Kidney (tissue), 13 donors: ENCODE measurements at regions not wholly inside any gene's neighbourhood (a gene's known extent, or its start where the extent isn't known, plus 50 kb on each side); places are given as distances from the start of the nearest gene placed in this dataset.

ENCODE experiments used
- DNase-seq, 5 donors: peaks; one replicate each; pipeline ENCODE4 v3.0.0-alpha.2; 2013 to 2020
- FAIRE-seq: peaks from 2 replicates; lab custom pipeline; 2012; peaks lifted over from hg19 to GRCh38; lab: Jason Lieb, UNC
- H3K27ac ChIP-seq, 2 donors: one replicate each; pipeline ENCODE4 v1.7.0; 2013; ENCODE audit warnings: low read depth in 2 of 2, low read length in 2 of 2, inconsistent platforms in 1 of 2
- H3K27me3 ChIP-seq: one replicate; pipeline ENCODE4 v1.7.1; 2013; ENCODE audit warnings: low read length, inconsistent platforms; ENCODE audit not compliant: control insufficient read depth, insufficient read depth
- H3K36me3 ChIP-seq, 3 donors: one replicate each; pipeline versions ENCODE4 v1.7.0 to v1.7.1; 2013; ENCODE audit warnings: low read length in 3 of 3, control low read depth in 1 of 3, inconsistent platforms in 1 of 3; ENCODE audit not compliant: insufficient read depth in 3 of 3, control insufficient read depth in 2 of 3
- H3K4me1 ChIP-seq, 3 donors: one replicate each; pipeline versions ENCODE4 v1.7.0 to v1.7.1; 2013; ENCODE audit warnings: low read length in 3 of 3, inconsistent platforms in 1 of 3, low read depth in 1 of 3; ENCODE audit not compliant: control insufficient read depth in 2 of 3, insufficient read depth in 2 of 3
- H3K4me3 ChIP-seq, 3 donors: one replicate each; pipeline versions ENCODE4 v1.7.0 to v1.8.1; 2013; ENCODE audit warnings: low read length in 3 of 3, control low read depth in 1 of 3, inconsistent platforms in 1 of 3
- H3K9ac ChIP-seq, 3 donors: one replicate each; pipeline versions ENCODE4 v1.7.0 to v1.7.1; 2013; ENCODE audit warnings: low read length in 3 of 3, control low read depth in 1 of 3, inconsistent platforms in 1 of 3
- H3K9me3 ChIP-seq, 3 donors: one replicate each; pipeline versions ENCODE4 v1.7.0 to v1.7.1; 2013; ENCODE audit warnings: low read length in 3 of 3, control low read depth in 1 of 3, inconsistent platforms in 1 of 3; ENCODE audit not compliant: control insufficient read depth in 2 of 3, insufficient read depth in 1 of 3
- intact Hi-C: fragments of 100-400 bp; cut with DNase I; formaldehyde crosslinking; loops from one replicate; pipeline ENCODE4 v1.11.1; 2022
- TF ChIP-seq, protein P1 (sequence below): IDR thresholded peaks from 3 replicates; pipeline ENCODE4 v1.5.1; 2012; ENCODE audit warnings: mild to moderate bottlenecking, moderate library complexity, borderline replicate concordance; ENCODE audit not compliant: insufficient read depth; ENCODE audit errors: extremely low read depth
- donor health status: control.
- donor health status: control.
- donor health status: control.
- donor health status: control.
- donor health status: control.
- donor health status: DM: yes; HTN: yes; CAD: no.
- donor health status: Normal renal cell carcinoma (clear cell type).

DNA sequence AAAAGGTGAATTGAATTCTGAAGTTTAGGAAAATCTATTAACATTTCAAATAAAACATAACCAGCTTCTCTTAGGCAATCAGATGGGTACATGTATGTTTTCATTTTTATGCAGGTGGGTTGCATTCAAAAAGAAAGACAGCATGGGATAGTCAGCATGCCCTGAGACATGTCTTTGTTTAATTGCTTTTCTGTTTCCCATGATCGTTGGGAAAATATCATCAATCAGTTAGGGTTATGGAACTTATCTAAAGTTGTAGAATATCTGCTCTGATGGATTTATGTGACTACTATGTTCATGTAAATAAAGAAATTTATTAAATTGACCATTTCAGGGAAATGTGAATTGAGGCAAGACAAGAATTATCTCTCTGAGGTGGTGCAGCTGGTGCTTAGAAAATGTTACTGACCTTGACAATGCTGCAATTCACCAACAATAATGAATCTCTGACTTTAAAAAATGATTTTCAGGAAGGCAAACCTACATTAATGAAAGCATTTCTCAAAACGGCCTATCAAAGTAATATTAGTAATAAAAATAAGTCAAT is 112.7 kb downstream of the RFPL4B start:
- TF ChIP-seq, protein P1, sequence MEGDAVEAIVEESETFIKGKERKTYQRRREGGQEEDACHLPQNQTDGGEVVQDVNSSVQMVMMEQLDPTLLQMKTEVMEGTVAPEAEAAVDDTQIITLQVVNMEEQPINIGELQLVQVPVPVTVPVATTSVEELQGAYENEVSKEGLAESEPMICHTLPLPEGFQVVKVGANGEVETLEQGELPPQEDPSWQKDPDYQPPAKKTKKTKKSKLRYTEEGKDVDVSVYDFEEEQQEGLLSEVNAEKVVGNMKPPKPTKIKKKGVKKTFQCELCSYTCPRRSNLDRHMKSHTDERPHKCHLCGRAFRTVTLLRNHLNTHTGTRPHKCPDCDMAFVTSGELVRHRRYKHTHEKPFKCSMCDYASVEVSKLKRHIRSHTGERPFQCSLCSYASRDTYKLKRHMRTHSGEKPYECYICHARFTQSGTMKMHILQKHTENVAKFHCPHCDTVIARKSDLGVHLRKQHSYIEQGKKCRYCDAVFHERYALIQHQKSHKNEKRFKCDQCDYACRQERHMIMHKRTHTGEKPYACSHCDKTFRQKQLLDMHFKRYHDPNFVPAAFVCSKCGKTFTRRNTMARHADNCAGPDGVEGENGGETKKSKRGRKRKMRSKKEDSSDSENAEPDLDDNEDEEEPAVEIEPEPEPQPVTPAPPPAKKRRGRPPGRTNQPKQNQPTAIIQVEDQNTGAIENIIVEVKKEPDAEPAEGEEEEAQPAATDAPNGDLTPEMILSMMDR = no peak
- DNase-seq = no peak
- no peak overlapping the region for H3K4me3 ChIP-seq
- no peak for FAIRE-seq
- H3K9ac ChIP-seq = no peak overlapping the region
- H3K4me1 ChIP-seq = no peaks in the 10 kb centered on the region
- no peaks in the 10 kb centered on the region for H3K27me3 ChIP-seq
- H3K9me3 ChIP-seq = no peaks in the 10 kb centered on the region
- no peaks in the 10 kb centered on the region for H3K36me3 ChIP-seq
- intact Hi-C loops = no loop called here
- no peak overlapping the region for H3K27ac ChIP-seq

DNA sequence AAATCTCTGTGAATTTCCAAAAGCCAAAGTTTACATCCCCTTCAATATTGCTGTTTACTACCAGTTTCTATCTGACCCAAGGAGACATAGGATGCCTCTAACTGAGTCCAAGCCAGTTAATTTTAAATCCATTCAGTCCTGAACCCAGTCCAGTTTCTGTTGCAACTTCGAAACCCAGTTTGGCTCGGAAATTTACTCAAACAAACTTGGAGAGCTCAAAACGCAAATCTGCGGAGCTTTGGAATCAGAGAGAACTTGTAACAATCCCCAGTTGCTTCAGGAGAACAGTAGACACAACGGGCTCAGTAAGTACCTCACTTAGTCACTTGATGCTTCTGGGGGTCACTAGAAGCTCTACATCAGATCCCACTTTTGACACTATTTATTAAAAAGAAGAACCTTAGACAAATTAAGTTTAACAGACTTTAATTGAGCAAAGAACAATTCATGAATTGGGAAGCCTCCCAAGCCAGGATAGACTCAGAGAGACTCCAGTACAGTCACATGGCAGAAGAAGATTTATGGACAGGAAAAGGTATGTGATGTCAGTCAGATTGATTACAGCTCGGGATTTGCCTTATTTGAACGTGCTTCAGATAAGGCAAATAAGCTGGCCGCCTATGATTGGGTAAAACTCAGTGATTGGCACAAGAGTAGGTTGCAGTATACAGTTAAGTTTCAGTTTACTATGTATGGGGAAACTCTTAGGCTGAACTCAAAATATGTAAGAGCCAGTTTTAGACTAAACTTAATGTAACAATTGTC is 118.0 kb downstream of the RFPL4B start:
- Histone ChIP-seq H3K36me3 (no peaks in the 10 kb centered on the region), H3K4me3 (no peak overlapping the region), H3K4me1 (no peaks in the 10 kb centered on the region), H3K9me3 (no peaks in the 10 kb centered on the region), H3K27ac (no peak overlapping the region), H3K9ac (no peak overlapping the region), H3K27me3 (no peaks in the 10 kb centered on the region)
- intact Hi-C loops = no loop called here
- no peak for DNase-seq
- TF ChIP-seq, protein P1 = no peak
- FAIRE-seq = no peak

DNA sequence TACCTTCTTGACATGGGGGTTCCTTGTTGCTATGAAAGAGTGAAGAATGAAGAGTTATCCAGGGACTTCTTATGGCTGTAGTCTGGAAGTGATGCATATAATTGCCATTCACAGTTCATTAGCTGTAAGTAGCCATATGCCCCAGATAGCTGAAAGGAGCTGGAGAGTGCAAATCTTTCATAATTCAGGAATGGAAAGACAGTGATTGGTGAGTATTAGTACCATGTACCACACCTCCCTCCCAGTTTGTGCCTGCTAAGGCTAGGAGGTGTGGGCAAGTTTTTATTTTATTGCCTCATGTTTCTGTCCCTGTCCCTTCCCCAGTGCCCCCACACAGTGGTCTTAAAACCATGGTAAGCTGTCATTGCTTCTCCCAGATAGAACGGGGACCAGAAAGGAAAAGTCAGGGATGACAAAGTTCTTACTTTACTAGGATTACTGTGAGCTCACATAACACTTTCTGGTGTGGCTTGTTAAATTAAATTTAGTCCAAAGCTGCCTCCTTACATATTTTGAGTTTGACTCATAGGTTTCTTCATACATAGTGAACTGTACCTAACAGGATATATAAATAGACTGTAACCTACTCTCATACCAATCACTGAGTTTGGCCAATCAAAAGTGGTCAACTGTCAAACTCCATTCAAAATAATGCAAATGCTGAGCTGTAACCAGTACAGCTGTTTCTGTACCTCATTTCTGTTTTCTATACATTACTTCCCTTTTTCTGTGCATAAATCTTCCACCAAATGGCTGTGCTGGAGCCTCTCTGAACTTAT is 119.4 kb downstream of the RFPL4B start:
- TF ChIP-seq, protein P1 = no peak
- no peak for DNase-seq
- no peak for FAIRE-seq
- H3K9ac ChIP-seq = no peak overlapping the region
- no peaks in the 10 kb centered on the region for H3K36me3 ChIP-seq
- no peak overlapping the region for H3K4me3 ChIP-seq
- H3K27ac ChIP-seq = no peak overlapping the region
- H3K27me3 ChIP-seq = no peaks in the 10 kb centered on the region
- intact Hi-C loops = no loop called here
- H3K9me3 ChIP-seq = no peaks in the 10 kb centered on the region
- no peaks in the 10 kb centered on the region for H3K4me1 ChIP-seq
